ENCODE measurements at regions not wholly inside any gene's neighbourhood (a gene's known extent, or its start where the extent isn't known, plus 50 kb on each side); places are given as distances from the start of the nearest gene placed in this dataset.

- no peak for DNase-seq
- H3K36me3 ChIP-seq (ENCODE audit: control insufficient read depth, insufficient read depth, low read length): no peaks in the 10 kb centered on the region
- H3K4me1 ChIP-seq (ENCODE audit: control insufficient read depth, insufficient read depth, low read length): peaks cover 13% of the 10 kb centered on the region
- H3K27ac ChIP-seq (ENCODE audit: low read length): no peak overlapping the region
- H3K9me3 ChIP-seq (replicated peaks; ENCODE audit: control insufficient read depth, low read depth, low read length): no peaks in the 10 kb centered on the region
- no peaks in the 10 kb centered on the region for H3K27me3 ChIP-seq (ENCODE audit: control insufficient read depth, insufficient read depth, low read length)
- H3K4me3 ChIP-seq (ENCODE audit: low read length): no peak overlapping the region
- WGBS (ENCODE audit: insufficient coverage): 46% methylated on average over 6 of the region's 6 CpGs
Observed at GRCh38 chr13:22060187-22060586, 389.3 kb downstream of the FGF9 start.

- H3K4me3 ChIP-seq (ENCODE audit: low read length): no peak overlapping the region
- no peaks in the 10 kb centered on the region for H3K9me3 ChIP-seq (replicated peaks; ENCODE audit: control insufficient read depth, low read depth, low read length)
- H3K36me3 ChIP-seq (ENCODE audit: control insufficient read depth, insufficient read depth, low read length): no peaks in the 10 kb centered on the region
- no peaks in the 10 kb centered on the region for H3K27me3 ChIP-seq (ENCODE audit: control insufficient read depth, insufficient read depth, low read length)
- DNase-seq: no peak
- peaks cover 13% of the 10 kb centered on the region for H3K4me1 ChIP-seq (ENCODE audit: control insufficient read depth, insufficient read depth, low read length)
- 45% methylated on average over 5 of the region's 8 CpGs for WGBS (ENCODE audit: insufficient coverage)
- H3K27ac ChIP-seq (ENCODE audit: low read length): no peak overlapping the region
Observed at GRCh38 chr13:22061371-22061805, 390.5 kb downstream of the FGF9 start.

GRCh38 chr13:22061806-22062391 lies 391.0 kb downstream of the FGF9 start:
- WGBS (ENCODE audit: insufficient coverage): 50% methylated on average over 2 of the region's 7 CpGs
- no peak for DNase-seq
- no peaks in the 10 kb centered on the region for H3K9me3 ChIP-seq (replicated peaks; ENCODE audit: control insufficient read depth, low read depth, low read length)
- H3K27ac ChIP-seq (ENCODE audit: low read length): no peak overlapping the region
- no peak overlapping the region for H3K4me3 ChIP-seq (ENCODE audit: low read length)
- H3K36me3 ChIP-seq (ENCODE audit: control insufficient read depth, insufficient read depth, low read length): no peaks in the 10 kb centered on the region
- H3K4me1 ChIP-seq (ENCODE audit: control insufficient read depth, insufficient read depth, low read length): peaks cover 13% of the 10 kb centered on the region
- H3K27me3 ChIP-seq (ENCODE audit: control insufficient read depth, insufficient read depth, low read length): no peaks in the 10 kb centered on the region

- H3K27me3 ChIP-seq (ENCODE audit: control insufficient read depth, insufficient read depth, low read length): no peaks in the 10 kb centered on the region
- 68% methylated on average over 4 of the region's 8 CpGs for WGBS (ENCODE audit: insufficient coverage)
- H3K4me1 ChIP-seq (ENCODE audit: control insufficient read depth, insufficient read depth, low read length): peaks cover 13% of the 10 kb centered on the region
- H3K9me3 ChIP-seq (replicated peaks; ENCODE audit: control insufficient read depth, low read depth, low read length): no peaks in the 10 kb centered on the region
- no peak overlapping the region for H3K4me3 ChIP-seq (ENCODE audit: low read length)
- no peak overlapping the region for H3K27ac ChIP-seq (ENCODE audit: low read length)
- no peak for DNase-seq
- no peaks in the 10 kb centered on the region for H3K36me3 ChIP-seq (ENCODE audit: control insufficient read depth, insufficient read depth, low read length)
Observed at GRCh38 chr13:22062478-22063205, 391.8 kb downstream of the FGF9 start.

GRCh38 chr13:22063416-22064124 lies 392.7 kb downstream of the FGF9 start:
- Histone ChIP-seq H3K36me3 (ENCODE audit: control insufficient read depth, insufficient read depth, low read length) (no peaks in the 10 kb centered on the region), H3K27ac (ENCODE audit: low read length) (no peak overlapping the region), H3K4me1 (ENCODE audit: control insufficient read depth, insufficient read depth, low read length) (peaks cover 13% of the 10 kb centered on the region), H3K27me3 (ENCODE audit: control insufficient read depth, insufficient read depth, low read length) (no peaks in the 10 kb centered on the region), H3K4me3 (ENCODE audit: low read length) (no peak overlapping the region), H3K9me3 (replicated peaks; ENCODE audit: control insufficient read depth, low read depth, low read length) (no peaks in the 10 kb centered on the region)
- no peak for DNase-seq
- 93% methylated on average over 22 of the region's 23 CpGs for WGBS (ENCODE audit: insufficient coverage)

GRCh38 chr13:22064854-22065620 lies 394.2 kb downstream of the FGF9 start:
- DNase-seq: peak; percentile 23
- no peaks in the 10 kb centered on the region for H3K9me3 ChIP-seq (replicated peaks; ENCODE audit: control insufficient read depth, low read depth, low read length)
- no peak overlapping the region for H3K4me3 ChIP-seq (ENCODE audit: low read length)
- 65% methylated on average over 10 of the region's 13 CpGs for WGBS (ENCODE audit: insufficient coverage)
- H3K27me3 ChIP-seq (ENCODE audit: control insufficient read depth, insufficient read depth, low read length): no peaks in the 10 kb centered on the region
- H3K4me1 ChIP-seq (ENCODE audit: control insufficient read depth, insufficient read depth, low read length): peaks cover 13% of the 10 kb centered on the region
- no peak overlapping the region for H3K27ac ChIP-seq (ENCODE audit: low read length)
- no peaks in the 10 kb centered on the region for H3K36me3 ChIP-seq (ENCODE audit: control insufficient read depth, insufficient read depth, low read length)

- no peak for DNase-seq
- no CpG with 5 or more reads among the region's 5 CpGs for WGBS (ENCODE audit: insufficient coverage)
- H3K4me1 ChIP-seq (ENCODE audit: control insufficient read depth, insufficient read depth, low read length): no peaks in the 10 kb centered on the region
- no peaks in the 10 kb centered on the region for H3K27me3 ChIP-seq (ENCODE audit: control insufficient read depth, insufficient read depth, low read length)
- no peaks in the 10 kb centered on the region for H3K9me3 ChIP-seq (replicated peaks; ENCODE audit: control insufficient read depth, low read depth, low read length)
- no peak overlapping the region for H3K4me3 ChIP-seq (ENCODE audit: low read length)
- no peaks in the 10 kb centered on the region for H3K36me3 ChIP-seq (ENCODE audit: control insufficient read depth, insufficient read depth, low read length)
- H3K27ac ChIP-seq (ENCODE audit: low read length): no peak overlapping the region
Observed at GRCh38 chr13:22073718-22074117, 402.8 kb downstream of the FGF9 start.

GRCh38 chr13:22074403-22074802 lies 403.5 kb downstream of the FGF9 start:
- Histone ChIP-seq H3K4me1 (ENCODE audit: control insufficient read depth, insufficient read depth, low read length) (no peaks in the 10 kb centered on the region), H3K9me3 (replicated peaks; ENCODE audit: control insufficient read depth, low read depth, low read length) (no peaks in the 10 kb centered on the region), H3K4me3 (ENCODE audit: low read length) (no peak overlapping the region), H3K36me3 (ENCODE audit: control insufficient read depth, insufficient read depth, low read length) (no peaks in the 10 kb centered on the region), H3K27ac (ENCODE audit: low read length) (no peak overlapping the region), H3K27me3 (ENCODE audit: control insufficient read depth, insufficient read depth, low read length) (no peaks in the 10 kb centered on the region)
- no peak for DNase-seq

- H3K4me3 ChIP-seq (ENCODE audit: low read length): no peak overlapping the region
- no peak for DNase-seq
- no peaks in the 10 kb centered on the region for H3K4me1 ChIP-seq (ENCODE audit: control insufficient read depth, insufficient read depth, low read length)
- WGBS (ENCODE audit: insufficient coverage): no CpG with 5 or more reads among the region's 2 CpGs
- H3K27ac ChIP-seq (ENCODE audit: low read length): no peak overlapping the region
- no peaks in the 10 kb centered on the region for H3K27me3 ChIP-seq (ENCODE audit: control insufficient read depth, insufficient read depth, low read length)
- H3K9me3 ChIP-seq (replicated peaks; ENCODE audit: control insufficient read depth, low read depth, low read length): no peaks in the 10 kb centered on the region
- no peaks in the 10 kb centered on the region for H3K36me3 ChIP-seq (ENCODE audit: control insufficient read depth, insufficient read depth, low read length)
Observed at GRCh38 chr13:22076658-22077057, 405.8 kb downstream of the FGF9 start.

- H3K36me3 ChIP-seq (ENCODE audit: control insufficient read depth, insufficient read depth, low read length): no peaks in the 10 kb centered on the region
- no peak for DNase-seq
- no peak overlapping the region for H3K4me3 ChIP-seq (ENCODE audit: low read length)
- no peak overlapping the region for H3K27ac ChIP-seq (ENCODE audit: low read length)
- H3K27me3 ChIP-seq (ENCODE audit: control insufficient read depth, insufficient read depth, low read length): no peaks in the 10 kb centered on the region
- no peaks in the 10 kb centered on the region for H3K4me1 ChIP-seq (ENCODE audit: control insufficient read depth, insufficient read depth, low read length)
- no peaks in the 10 kb centered on the region for H3K9me3 ChIP-seq (replicated peaks; ENCODE audit: control insufficient read depth, low read depth, low read length)
- WGBS (ENCODE audit: insufficient coverage): 50% methylated on average over 1 of the region's 3 CpGs
Observed at GRCh38 chr13:22077205-22077683, 406.4 kb downstream of the FGF9 start.

Measured in muscle of leg (tissue), 3 donors.